ENCODE measurements at regions not wholly inside any gene's neighbourhood (a gene's known extent, or its start where the extent isn't known, plus 50 kb on each side); places are given as distances from the start of the nearest gene placed in this dataset.

DNA sequence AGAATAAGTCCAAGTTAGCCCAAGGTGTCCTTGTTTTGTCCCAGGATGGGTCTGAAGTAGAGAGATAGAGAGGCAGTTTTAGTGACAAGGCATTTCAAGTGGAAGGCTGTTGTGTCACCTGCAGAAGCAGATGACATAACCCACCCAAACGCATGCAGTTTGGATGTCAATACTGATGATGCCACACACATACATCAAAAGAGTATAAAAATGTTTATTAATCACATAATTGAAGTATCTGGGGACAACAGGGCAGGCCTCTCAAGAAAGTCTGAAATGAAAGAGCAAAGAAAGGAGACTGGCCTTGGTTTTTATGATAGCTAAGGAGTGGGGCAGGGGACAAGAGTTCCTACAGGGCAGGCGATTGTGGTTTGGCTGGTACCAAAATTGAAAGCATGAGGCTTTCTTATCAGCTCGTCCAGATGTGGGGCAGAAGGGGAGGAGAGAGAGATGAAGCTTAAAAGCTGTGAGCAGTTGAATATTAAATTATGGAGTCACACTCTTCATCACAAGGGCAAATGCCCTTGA lies 78.4 kb upstream of the TSPAN8 start:
- DNase-seq (ENCODE audit: low read depth), result no peak

DNA sequence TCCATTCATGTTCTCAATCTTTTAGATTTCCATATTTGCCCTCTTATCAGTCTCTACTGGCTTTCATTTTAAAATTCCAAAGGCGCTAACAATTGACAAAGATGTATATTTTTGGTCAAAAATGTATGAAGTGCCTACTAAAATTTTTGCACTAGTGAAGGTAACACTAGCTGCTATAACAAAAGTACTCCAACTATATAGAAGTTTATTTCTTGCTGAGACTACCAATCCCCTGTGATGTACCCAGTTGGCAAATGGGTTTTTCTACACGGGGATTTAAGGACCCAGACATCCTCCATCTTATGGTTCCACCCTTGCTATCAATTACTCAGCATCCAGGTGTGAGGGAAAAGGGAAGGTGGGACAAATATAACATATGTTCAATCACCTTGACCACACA lies 75.3 kb upstream of the TSPAN8 start:
- no peak for DNase-seq (ENCODE audit: low read depth)

DNA sequence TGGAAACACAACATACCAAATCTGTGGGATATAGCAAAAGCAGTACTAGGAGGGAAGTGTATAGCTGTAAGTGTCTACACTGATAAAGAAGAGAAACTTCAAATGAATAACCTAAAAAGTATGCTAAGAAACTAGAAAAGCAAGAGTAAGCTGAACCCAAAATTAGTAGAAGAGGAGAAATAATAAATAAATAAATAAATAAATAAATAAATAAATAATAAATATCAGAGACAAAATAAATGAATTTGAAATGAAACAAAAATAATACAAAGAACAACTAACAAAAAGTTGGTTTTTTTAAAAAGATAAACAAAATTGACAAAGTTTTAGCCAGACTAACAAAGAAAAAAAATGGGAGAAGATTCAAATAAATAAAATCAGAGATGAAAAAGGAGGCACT lies 72.7 kb upstream of the TSPAN8 start:
- DNase-seq (ENCODE audit: low read depth), result no peak

DNA sequence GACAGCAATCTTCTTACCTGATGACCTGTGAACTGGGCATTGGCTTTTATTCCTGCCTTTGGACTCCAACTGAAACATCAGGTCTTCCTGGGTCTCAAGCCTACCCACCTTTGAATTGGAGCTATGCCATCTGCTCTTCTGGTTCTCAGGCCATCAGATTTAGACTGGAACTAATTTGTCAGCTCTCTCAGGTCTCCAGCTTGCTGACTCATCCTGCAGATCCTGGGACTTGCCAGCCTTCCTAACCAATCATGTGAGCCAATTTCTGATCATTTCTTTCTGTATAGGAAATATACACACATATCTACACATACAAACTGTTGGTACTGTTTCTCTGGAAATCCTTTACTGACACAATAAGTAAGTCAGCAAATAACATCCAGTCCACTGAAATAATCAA lies 65.3 kb upstream of the TSPAN8 start:
- DNase-seq (ENCODE audit: low read depth), result no peak

DNA sequence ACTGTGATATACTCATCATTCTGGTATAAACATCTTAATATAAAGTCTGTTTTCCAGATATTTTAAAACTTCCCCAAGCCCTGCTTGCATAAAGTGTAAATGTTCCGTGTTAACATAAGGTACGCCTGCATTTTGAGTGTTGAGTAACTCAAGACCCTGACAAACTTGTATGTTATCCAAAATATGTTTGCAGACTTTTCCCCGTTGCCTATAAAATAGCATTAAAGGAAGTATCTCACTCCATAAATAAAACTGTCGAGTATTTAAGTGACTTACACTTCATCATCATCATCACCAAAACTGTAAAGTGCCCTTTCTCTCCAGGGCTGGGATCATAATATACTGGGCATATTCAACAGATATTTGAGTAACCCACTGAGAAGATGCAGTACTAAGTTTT lies 64.6 kb upstream of the TSPAN8 start:
- DNase-seq (ENCODE audit: low read depth), result no peak

DNA sequence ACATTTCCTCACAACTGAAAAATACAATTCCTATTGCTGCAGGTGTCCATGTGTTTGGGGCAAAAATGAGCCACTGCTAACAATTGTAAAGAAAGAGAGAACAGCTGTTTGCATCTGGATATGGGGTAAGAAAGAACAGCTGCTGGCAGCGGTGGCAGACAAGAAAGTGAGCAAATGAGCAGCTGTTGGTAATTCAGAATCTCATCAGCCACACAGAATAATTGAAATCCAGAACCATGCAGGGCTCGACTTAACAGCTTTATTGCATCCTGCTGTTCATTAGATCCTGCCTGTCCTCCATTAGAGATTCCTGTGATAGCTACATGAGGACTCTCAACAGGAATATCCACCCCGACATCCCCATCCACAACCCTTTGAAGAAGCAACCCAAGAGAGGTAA lies 62.5 kb upstream of the TSPAN8 start:
- DNase-seq (ENCODE audit: low read depth), result no peak

DNA sequence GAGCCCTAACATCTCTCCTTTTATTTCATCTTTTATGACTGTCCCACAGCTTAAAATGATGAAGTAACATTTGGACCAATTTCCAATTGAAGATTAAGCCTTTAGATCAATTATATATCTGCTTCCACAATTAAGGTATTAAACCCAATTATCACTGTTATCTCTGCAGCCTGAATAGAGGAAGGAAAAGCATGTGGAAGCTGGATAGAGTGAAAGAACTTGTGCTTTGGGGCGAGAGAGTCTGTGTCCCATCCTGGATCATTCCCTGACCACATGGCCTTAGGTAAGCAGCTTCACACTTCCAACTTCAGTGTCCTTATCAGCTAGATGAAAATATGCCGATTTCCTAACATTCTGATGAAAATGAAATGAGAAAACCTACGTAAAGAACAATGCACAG lies 61.4 kb upstream of the TSPAN8 start:
- DNase-seq (ENCODE audit: low read depth), result no peak

DNA sequence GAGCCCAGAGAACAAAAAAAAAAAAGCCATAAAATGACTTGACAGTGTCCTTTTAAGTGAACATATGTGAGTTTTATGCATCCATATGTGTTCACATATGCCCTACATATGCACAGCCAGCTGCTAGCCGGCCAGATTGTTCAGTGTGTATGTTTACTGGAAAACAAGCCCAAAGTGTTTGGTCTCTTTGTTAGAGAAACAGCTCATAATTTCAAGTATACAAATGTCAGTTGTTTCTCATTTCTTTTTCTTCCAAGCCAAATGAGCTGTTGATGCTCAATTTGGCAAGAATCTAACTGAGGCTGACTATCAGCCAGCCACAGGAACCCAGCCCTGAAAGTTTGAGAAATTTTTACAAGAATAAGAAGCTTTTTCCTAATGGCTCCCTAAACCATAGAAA lies 60.8 kb upstream of the TSPAN8 start:
- DNase-seq (ENCODE audit: low read depth), result no peak

DNA sequence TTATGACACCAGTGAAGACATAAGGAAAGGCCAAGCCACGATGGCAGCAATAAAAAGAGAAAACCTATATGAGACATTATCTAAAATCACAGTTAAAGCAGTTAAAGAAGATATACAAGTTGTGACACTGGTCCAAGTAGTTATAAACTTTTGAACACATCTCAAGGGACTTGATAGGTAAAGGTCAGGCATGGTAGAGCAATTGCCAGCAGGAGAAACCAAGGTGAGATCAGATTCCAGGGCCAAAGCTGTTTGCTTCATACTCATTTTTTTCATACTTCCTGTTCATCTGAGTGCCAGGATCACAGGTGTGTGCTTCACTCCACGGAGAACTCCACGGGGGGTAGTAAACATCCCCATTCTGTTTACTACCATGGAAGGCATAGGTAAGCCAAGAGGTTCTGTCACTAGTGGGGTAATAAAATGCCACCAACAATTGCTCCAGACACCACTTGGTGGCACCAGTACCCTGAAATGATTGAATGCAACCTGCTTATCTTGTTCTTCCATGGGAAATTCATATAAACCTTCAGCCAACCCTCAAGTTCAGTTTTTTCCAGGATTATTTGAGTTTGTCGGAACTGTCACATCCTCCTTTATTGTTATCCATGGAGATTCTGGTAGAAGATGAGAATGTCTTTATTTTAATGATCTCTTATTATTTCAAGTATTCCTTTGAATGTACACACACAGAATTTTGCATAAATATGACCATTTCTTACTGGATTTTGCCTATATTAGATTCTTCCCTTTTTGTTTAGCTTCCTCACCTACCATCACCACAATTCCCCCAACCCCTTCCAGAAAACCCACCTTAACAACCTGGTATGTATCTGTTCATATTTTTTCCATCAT lies 59.2 kb upstream of the TSPAN8 start:
- peak; percentile 17 for DNase-seq (ENCODE audit: low read depth)

DNA sequence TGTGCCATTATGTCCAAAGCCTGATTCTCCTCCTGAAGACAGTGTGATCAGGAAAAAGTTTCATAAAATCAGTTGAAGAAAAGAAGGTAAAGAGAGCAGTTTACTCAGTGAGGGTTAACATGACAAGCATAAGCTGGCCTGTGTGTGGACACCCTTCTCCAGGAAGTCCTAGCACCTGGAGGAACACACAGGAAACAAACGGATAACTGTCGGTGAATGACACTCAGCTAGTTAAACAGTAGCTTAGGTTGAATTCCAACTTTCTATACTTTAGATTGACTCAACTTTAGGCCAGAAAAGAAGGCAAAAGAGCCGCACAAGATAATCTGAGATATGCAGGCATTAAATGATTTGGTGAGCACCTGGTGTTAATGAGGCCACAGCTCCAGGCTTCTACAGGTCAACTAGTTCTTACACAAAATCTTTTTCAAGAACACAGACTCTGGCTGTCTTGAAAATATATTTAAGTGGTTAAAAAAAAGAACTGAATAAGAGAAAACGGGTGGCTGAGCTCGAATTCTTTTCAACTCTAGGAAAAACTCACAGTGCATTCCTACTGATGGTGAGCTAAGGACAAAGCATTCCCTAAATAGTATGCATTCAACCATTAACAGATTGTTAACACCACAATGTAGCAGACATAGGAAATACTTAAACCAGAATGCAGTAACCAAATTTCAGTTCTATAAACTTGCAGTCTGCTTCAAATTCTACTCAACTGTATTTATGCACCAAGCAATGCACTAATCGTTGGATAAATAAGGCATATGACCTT lies 56.9 kb upstream of the TSPAN8 start:
- DNase-seq (ENCODE audit: low read depth), result no peak

DNA sequence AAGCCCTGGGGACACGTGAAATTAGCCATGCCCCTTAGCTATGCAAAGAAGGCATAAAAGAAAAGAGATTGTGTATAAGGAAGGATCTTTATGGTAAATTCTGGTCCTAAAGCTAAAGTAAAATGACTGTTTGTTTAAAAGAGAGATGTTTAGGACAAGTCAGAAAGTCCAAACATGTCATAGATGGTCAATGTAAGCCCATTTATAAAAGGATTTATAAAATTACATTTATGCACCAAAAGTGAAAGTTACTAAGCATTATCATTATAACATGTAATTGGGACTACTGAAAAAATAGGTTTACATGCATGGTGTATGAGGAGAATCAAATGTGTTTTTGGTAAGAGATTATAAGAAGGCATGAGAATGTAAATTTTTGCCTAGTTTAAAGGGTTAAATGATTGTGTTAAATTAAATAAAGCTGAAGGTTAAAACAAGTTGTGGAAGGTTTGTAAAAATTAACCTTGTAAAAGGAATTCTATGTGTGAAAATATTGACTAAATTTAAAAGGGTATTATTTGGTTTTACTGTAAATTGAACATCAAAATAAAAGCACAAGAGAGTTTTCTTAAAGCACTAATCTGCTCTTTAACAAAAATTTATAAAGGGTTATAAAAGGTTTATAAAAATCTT lies 50.4 kb upstream of the TSPAN8 start:
- no peak for DNase-seq (ENCODE audit: low read depth)
